Adrenal gland (tissue), 5 donors: ENCODE measurements at regions not wholly inside any gene's neighbourhood (a gene's known extent, or its start where the extent isn't known, plus 50 kb on each side); places are given as distances from the start of the nearest gene placed in this dataset.

ENCODE experiments used
- POLR2A ChIP-seq, 2 donors: fragments of 450-650 bp; IDR thresholded peaks; one replicate each; pipeline ENCODE4 v1.6.1; 2017; ENCODE audit warnings: antibody characterized with exemption in 2 of 2, mild to moderate bottlenecking in 2 of 2, moderate library complexity in 1 of 2
- TF ChIP-seq, protein P1 (sequence below), 6 experiments: fragments of 450-650 bp in 4 of 6; fragments of 200-600 bp in 2 of 6; sonication (generic) in 1 of 6; IDR thresholded peaks; 1 replicate in 5 of 6; 2 replicates in 1 of 6; pipeline versions ENCODE4 v1.5.1 to v1.8.0; 2016 to 2021; ENCODE audit warnings: antibody characterized with exemption in 6 of 6, mild to moderate bottlenecking in 2 of 6, moderate library complexity in 1 of 6
- donor health status: DM: no; HTN: no; CAD: no.

- no peak for TF ChIP-seq POLR2A (IDR thresholded peaks at IDR 0.05)
- TF ChIP-seq, protein P1, sequence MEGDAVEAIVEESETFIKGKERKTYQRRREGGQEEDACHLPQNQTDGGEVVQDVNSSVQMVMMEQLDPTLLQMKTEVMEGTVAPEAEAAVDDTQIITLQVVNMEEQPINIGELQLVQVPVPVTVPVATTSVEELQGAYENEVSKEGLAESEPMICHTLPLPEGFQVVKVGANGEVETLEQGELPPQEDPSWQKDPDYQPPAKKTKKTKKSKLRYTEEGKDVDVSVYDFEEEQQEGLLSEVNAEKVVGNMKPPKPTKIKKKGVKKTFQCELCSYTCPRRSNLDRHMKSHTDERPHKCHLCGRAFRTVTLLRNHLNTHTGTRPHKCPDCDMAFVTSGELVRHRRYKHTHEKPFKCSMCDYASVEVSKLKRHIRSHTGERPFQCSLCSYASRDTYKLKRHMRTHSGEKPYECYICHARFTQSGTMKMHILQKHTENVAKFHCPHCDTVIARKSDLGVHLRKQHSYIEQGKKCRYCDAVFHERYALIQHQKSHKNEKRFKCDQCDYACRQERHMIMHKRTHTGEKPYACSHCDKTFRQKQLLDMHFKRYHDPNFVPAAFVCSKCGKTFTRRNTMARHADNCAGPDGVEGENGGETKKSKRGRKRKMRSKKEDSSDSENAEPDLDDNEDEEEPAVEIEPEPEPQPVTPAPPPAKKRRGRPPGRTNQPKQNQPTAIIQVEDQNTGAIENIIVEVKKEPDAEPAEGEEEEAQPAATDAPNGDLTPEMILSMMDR (IDR thresholded peaks at IDR 0.05): no peak
These were observed 492.0 kb upstream of the ARX start for GRCh38 chrX:25507801-25508200.
